ENCODE measurements at regions not wholly inside any gene's neighbourhood (a gene's known extent, or its start where the extent isn't known, plus 50 kb on each side); places are given as distances from the start of the nearest gene placed in this dataset.

GRCh38 chr11:116556483-116556882, 216.3 kb downstream of the BUD13 start:
- no peak for DNase-seq

GRCh38 chr11:116553482-116553881, 219.3 kb downstream of the BUD13 start:
- no peak for DNase-seq

- no peak for DNase-seq
Measured at GRCh38 chr11:116551576-116551975, 221.2 kb downstream of the BUD13 start.

GRCh38 chr11:116548256-116548655, 224.5 kb downstream of the BUD13 start:
- DNase-seq: no peak

GRCh38 chr11:116547571-116547970, 225.2 kb downstream of the BUD13 start:
- DNase-seq: no peak

- no peak for DNase-seq
Measured at GRCh38 chr11:116545912-116546311, 226.9 kb downstream of the BUD13 start.

- no peak for DNase-seq
Measured at GRCh38 chr11:116544721-116545120, 228.1 kb downstream of the BUD13 start.

- DNase-seq: no peak
Measured at GRCh38 chr11:116543911-116544475, 228.8 kb downstream of the BUD13 start.

GRCh38 chr11:116543099-116543498, 229.7 kb downstream of the BUD13 start:
- no peak for DNase-seq

GRCh38 chr11:116542406-116542805, 230.4 kb downstream of the BUD13 start:
- no peak for DNase-seq

- DNase-seq: no peak
Measured at GRCh38 chr11:116541460-116541859, 231.3 kb downstream of the BUD13 start.

GRCh38 chr11:116540645-116541304, 232.0 kb downstream of the BUD13 start:
- DNase-seq: no peak

- DNase-seq: no peak
Measured at GRCh38 chr11:116539836-116540418, 232.9 kb downstream of the BUD13 start.

- no peak for DNase-seq
Measured at GRCh38 chr11:116539211-116539610, 233.6 kb downstream of the BUD13 start.

GRCh38 chr11:116538677-116539076, 234.1 kb downstream of the BUD13 start:
- no peak for DNase-seq

- DNase-seq: no peak
Measured at GRCh38 chr11:116537709-116538108, 235.1 kb downstream of the BUD13 start.

GRCh38 chr11:116537121-116537520, 235.7 kb downstream of the BUD13 start:
- DNase-seq: no peak

- no peak for DNase-seq
Measured at GRCh38 chr11:116536416-116536815, 236.4 kb downstream of the BUD13 start.

GRCh38 chr11:116535994-116536393, 236.8 kb downstream of the BUD13 start:
- DNase-seq: no peak

- DNase-seq: no peak
Measured at GRCh38 chr11:116535120-116535519, 237.7 kb downstream of the BUD13 start.

GRCh38 chr11:116534270-116534975, 238.4 kb downstream of the BUD13 start:
- no peak for DNase-seq

- DNase-seq: no peak
Measured at GRCh38 chr11:116533186-116533825, 239.5 kb downstream of the BUD13 start.

- no peak for DNase-seq
Measured at GRCh38 chr11:116532066-116532465, 240.7 kb downstream of the BUD13 start.
